ENCODE measurements at regions not wholly inside any gene's neighbourhood (a gene's known extent, or its start where the extent isn't known, plus 50 kb on each side); places are given as distances from the start of the nearest gene placed in this dataset.
"Not testable (repeated sequence)": the region's sequence is repeated elsewhere in the genome, so short reads cannot be mapped to it uniquely, and the experiment has no call there.

DNA sequence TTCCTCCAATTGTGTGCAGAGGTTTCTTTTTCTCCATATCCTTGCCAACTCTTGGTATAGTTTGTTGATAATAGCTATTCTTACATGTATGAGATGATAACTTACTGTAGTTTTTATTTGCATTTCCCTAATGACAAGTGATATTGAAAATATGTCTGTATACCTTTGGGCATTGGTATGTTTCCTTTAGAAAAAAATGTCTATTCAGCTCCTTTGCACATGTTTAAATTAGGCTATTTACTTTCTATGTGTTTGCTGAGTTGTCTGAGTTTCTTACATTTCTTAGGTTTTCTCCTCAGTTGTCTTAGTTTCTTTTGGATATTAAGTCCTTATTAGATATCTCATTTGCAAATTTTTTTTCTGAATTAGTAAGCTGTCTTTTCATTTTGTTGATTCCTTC lies 487.3 kb upstream of the EPHA5 start:
- DNase-seq (ENCODE audit: low spot score): no peak

DNA sequence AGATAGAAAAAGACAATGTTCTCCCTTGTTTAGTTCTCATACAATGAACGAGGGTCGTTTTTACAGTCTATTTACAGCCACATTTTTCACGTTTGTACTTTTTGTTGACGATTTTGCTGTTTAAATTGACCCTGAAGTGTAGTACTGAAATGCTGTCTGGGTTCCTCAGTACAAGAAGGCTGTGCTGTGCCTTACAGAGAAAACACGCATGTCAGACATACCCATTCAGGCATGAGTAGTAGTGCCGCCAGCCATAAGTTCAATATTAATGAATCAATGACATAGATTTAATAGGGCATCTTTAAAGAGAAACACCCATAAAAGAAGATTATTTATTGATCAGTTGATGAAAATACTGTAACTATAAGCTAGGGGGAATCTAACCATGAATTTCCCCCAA lies 459.8 kb upstream of the EPHA5 start:
- no peak for DNase-seq (ENCODE audit: low spot score)

DNA sequence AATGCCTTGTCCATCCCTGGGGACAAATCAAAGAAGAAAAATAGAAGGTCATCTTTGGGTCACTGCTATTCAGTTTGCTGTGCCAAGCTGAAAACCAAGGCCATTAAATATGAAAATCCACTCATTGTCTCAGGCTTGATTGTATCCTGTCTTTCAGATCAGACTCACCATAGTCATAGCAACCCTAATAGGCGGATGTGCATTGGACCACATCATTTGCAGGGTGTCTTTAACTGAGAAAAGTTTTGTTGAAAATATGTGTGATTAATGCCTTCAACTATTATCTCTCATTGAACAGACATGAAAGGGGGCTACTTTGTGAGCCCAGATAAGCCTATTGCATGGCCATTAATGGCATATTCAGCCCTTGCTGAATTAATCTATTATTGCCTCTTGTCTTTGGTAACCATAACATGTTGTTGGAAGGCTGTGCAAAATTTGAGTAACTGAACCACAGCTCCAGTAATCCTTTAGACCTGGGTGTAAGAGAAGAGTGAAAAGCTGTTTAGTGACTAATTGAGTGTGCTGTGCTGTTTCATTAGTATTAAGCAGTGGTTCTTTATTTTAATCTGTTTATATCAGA lies 453.6 kb upstream of the EPHA5 start:
- DNase-seq (ENCODE audit: low spot score): no peak

DNA sequence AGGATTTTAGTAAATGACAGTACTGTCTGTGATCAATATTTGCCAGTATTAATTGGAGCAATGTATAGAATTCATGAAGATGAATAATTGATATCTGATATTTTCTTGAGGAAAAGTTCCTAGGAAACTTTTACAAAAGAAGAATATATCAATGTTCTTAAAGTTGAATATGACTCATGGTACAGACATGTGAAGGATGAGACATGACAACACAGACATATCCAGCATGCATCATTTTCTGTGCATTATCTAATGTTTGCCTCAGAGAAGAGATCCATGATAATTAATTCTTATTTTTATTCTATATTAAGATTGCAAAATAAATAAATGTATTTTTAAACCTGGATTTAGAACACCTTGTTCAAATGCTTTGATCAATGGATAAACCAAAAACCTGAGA lies 452.9 kb upstream of the EPHA5 start:
- no peak for DNase-seq (ENCODE audit: low spot score)

DNA sequence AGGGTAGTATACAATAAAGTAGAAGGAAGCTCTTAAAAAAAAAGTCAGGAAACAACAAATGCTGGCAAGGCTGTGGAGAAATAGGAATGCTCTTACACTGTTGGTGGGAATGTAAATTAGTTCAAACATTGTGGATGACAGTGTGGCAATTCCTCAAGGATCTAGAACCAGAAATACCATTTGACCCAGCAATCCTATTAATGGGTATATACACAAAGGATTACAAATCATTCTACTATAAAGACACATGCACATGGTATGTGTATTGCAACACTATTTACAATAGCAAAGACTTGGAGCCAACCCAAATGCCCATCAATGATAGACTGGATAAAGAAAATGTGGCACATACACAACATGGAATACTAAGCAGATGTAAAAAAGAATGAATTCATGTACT lies 444.9 kb upstream of the EPHA5 start:
- not testable (repeated sequence) for DNase-seq (ENCODE audit: low spot score)

DNA sequence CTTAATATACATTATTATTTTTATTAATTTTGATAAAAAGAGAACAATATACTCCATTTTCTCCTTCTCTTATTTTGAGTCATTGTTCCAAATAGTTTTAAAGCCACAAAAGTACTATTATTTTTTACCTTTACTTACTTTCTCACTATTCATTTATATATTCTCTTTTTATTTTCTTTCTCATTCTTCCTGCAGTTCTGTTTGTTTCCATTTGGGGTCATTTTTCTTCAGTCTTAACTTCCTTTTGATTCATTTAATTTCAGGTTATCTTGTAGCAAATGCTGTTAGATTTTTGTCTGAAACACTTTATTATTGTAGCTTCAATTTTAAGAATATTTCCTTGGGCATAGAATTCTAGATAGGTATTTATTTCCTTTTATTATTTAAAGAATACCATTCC lies 438.6 kb upstream of the EPHA5 start:
- DNase-seq (ENCODE audit: low spot score): no peak

DNA sequence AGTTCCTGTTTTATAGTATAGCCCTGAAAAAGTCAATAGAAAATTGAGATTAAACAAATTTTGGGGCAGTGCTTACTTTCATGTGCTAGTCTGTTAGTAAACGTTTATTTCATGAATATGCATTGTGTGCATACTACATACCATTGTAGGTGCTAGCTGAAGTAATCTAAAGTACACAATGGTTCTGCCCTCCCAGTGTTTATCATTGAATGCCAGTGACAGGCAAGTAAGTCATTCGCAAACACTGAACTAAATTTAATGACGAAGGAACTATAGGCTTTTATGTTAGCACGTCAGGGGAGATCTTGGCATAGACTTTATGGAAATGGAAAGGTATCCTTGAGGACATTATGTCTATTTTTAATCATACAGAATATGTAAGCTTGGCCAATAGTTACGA lies 426.9 kb upstream of the EPHA5 start:
- no peak for DNase-seq (ENCODE audit: low spot score)

DNA sequence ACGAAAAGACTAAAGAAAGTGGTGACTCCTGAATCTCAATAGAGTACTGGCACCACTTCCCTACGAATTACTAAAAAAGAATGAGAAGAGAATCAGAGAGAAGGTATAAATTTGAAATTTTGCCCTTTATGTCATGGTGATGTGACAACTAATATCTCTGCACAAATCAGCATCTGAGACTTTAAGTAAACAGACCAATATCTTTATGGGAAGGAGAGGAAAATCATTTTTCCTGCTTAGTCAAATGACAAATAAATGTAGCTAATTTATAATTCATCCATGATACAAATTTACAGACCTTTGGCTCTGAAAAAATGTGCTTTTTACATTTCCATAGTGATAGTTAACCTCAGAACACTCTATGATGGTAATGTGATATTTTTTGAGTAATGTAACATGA lies 424.8 kb upstream of the EPHA5 start:
- no peak for DNase-seq (ENCODE audit: low spot score)

DNA sequence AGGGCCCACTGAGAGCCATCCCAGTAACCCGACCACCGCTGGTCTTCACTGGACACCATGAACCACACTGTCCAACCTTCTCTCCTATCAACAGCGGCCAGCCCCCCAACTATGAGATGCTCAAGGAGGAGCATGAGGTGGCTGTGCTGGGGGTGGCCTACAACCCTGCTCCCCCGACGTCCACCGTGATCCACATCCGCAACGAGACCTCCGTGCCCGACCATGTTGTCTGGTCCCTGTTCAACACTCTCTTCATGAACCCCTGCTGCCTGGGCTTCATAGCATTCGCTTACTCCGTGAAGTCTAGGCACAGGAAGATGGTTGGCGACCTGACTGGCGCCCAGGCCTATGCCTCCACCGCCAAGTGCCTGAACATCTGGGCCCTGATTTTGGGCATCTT lies 423.8 kb upstream of the EPHA5 start:
- no peak for DNase-seq (ENCODE audit: low spot score)

DNA sequence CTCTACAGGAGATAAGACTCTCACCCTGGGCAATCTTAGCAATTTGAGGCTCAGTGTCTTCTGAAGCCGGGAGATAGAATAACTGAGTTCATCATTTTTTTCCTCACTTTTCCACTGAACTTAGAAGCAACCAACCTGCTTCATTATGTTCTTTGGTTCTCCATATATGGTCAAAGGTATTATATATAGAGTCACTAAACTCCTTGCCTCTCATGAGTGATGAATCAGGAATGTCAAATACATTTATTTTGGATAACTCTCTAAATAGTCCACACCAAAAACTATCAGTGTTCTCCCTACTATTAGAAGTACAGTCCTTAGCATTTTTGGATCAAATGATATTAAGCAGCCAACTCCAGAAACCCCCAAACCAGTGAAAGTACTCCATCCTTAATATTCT lies 421.5 kb upstream of the EPHA5 start:
- no peak for DNase-seq (ENCODE audit: low spot score)

DNA sequence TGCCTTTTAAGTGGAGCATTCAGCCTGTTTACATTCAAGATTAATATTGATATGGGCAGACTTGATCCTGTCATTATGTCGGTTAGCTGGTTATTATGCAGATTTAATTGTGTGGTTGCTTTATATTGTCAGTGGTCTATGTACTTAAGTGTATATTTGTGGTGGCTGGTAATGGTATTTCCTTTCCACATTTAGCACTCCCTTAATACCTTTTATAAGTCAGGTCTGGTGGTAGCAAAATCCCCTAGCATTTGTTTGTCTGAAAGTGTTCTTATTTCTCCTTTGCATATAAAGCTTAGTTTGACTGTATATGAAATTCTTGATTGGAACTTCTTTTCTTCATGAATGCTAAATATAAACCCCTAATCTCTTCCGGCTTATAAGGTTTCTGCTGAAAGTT lies 403.7 kb upstream of the EPHA5 start:
- DNase-seq (ENCODE audit: low spot score): no peak

DNA sequence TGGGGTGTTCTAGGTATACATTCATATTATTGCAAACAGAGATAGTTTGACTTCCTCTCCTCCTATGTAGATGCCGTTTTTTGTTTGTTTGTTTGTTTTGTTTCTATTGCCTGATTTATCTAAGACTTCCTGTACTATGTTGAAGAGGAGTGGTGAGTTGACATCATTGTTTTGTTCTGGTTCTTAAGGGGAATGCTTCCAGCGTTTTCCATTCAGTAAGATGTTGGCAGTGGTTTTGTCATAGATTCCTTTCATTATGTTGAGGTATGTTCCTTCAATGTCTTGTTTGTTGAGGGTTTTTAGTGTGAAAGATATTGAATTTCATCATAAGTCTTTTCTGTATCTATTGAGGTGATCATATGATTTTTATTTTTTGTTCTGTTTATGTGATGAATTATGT lies 401.6 kb upstream of the EPHA5 start:
- DNase-seq (ENCODE audit: low spot score): no peak

DNA sequence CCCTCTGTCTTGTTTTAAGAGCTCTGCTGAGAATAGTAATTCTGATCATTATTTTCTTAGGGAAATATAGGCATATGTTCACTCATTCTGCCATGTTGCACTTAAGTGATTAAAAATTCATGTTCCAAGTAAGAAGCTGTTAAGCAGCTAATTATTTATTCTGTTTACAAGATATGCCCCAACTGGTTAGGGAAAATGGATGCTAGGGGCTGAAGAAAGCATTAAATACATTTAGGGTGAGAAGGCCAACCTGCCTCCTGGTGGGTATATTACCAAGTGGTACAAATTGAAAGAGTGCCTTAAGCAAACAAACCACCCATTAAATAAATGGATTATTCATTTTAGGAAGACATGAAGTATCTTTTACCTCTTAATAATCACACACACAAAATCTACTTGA lies 392.6 kb upstream of the EPHA5 start:
- DNase-seq (ENCODE audit: low spot score): no peak

DNA sequence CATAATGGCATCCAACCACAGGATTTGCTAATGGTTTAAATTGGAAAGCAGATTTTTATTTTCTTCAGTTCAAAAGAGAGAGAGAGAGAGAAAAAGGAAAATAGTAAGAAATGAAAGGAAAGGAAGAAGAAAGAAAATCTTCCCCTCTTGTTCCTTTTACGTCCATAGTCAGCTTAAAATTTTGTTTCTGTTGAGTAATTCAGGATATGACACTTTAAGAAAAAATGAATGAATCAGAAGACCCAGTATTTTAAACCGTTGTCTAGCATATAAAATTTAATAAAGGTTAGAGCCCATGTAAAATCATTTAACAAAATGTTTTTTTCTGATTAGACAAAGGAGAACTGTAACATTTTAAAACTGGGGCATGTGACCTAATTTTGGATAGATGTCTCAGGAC lies 391.8 kb upstream of the EPHA5 start:
- no peak for DNase-seq (ENCODE audit: low spot score)

DNA sequence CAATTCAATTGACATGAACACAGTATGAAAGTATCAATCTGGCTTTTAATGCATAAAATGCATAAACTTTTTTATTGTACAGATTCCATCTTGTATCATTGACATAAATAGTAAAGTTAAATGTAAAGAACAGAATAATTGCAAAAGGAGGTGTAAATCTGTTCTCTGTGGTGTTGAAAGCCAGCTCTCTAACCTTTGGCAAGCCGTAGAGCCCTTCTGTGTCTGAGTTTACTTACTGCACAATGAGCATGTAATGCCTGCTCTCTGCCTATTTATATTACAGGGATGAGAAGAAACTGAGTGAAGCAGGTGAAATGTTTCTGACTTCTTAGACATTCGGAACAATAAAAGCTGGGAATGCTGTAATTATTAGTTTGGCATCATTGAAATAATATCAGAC lies 389.3 kb upstream of the EPHA5 start:
- no peak for DNase-seq (ENCODE audit: low spot score)

DNA sequence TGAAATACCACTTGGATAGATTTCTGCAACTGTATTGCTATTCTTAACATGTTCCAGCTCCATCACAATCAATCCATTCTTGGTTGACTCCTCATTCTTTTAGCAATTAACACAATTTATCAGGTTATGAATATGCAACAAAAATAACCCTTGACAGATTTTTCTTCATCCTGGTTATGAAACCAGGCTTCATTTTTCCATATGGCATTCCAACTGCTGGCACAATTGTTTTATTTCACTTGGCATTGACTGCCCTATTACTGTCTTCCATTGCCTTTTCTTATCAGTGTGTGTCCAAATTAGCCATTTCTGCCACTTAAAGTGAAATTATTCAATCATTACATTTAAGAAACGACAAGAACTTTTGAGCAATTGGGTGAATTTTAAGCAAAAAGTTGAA lies 388.8 kb upstream of the EPHA5 start:
- no peak for DNase-seq (ENCODE audit: low spot score)

DNA sequence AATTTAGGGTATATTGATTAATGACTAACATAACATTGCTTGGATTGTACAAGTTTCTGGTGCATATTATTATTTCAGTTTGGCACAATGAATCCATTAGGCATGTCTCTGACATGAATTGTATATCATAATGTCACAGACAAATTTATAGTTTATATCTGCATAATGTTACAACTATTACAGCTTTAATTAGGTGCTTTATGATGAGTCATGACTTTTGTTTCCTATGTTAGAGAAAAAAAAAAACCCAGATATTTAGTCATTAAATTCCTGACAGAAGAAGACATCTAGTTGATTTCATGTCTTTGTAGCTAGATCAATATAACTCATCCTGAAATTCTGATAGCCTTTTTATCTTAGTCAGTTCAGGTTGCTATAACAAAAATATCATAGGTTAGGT lies 385.7 kb upstream of the EPHA5 start:
- no peak for DNase-seq (ENCODE audit: low spot score)

DNA sequence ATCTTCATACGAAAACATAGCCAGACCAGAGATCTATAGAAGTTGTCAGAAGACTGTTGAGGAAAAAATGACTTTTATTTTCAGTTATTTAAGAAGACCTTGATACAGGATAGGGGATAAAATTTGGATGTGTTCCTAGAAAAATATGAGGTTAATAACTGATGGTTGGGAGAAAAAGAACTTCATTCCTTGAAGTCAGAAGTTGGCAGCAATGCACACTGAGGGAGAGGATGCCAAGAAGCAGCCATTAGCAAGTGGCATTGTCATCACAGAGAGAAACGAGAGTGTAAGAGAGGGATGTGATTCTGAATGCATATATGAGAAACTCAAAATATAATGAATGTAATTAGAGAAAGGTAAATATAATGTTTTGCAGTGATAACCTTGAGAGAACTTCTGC lies 382.1 kb upstream of the EPHA5 start:
- no peak for DNase-seq (ENCODE audit: low spot score)

DNA sequence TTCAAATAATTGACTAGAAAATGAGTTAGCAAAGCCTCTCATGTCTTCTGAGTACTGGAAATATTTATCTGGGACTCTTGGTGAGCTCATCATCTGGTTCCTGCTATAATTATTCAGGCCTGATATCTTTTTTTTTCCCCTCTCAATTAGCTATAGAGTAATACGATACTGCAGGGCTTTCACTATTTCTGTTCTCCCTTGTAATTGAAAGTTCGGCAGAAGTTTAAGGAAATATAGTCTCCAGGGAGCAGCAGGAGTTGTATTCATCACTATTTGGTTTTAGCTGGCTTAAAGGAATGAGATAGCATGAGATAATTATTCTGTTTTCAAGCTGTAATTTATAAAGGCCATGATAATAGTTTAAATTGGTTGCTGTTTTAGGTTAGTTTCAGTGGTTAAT lies 378.6 kb upstream of the EPHA5 start:
- DNase-seq (ENCODE audit: low spot score): no peak

DNA sequence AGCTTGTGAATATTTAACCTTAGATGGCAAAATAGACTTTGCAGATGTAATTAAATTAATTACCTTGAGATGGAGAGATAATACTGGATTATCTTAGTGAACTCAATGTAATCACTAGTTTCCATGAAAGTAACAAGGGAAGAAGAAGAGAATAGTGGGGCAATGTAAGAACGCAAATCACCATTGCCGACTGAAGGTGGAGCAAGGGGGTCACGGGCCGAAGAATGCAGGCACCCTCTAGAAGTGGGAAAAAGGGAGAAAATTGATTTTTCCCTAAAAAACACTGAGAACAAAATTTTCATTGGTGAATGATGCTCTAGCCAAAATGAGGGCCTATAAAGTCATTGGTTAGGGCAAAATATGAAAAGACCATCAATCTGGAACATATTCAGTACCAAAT lies 375.6 kb upstream of the EPHA5 start:
- no peak for DNase-seq (ENCODE audit: low spot score)

DNA sequence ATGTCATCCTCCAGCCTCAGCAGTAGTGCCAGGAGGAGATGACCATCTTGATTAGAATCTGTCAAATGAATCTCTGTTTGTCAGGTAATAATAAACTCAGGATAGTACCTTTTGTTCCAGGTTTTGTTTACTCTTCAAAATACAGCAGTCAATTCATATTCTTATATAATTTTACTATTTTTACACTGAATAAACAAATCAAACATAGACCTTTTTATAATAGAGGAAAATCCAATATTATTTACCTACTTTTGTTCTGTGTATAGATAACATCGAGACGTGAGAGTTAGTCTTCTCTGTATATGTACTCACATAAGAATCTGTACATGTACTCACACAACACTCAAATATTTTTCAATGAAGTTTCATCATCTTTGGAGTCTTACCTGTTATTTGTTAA lies 365.4 kb upstream of the EPHA5 start:
- no peak for DNase-seq (ENCODE audit: low spot score)

DNA sequence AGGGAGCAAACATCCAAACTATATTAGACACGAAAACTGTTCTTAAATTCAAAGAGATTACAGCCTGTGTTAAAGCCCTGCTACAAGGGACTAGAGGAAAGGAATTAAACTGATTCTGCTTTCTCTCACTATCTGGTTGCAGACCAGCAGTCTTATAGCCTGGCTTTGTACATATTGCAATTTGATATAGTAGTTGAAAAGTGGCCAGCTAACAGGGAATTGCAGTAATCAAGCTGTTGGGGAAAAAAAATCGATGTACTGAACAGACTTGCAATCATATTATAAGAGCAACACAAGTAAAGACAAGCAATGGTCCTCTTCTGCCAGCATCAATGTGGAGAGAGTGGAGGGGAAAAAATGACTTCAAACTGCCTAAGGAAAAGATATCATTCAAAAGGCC lies 364.4 kb upstream of the EPHA5 start:
- no peak for DNase-seq (ENCODE audit: low spot score)

DNA sequence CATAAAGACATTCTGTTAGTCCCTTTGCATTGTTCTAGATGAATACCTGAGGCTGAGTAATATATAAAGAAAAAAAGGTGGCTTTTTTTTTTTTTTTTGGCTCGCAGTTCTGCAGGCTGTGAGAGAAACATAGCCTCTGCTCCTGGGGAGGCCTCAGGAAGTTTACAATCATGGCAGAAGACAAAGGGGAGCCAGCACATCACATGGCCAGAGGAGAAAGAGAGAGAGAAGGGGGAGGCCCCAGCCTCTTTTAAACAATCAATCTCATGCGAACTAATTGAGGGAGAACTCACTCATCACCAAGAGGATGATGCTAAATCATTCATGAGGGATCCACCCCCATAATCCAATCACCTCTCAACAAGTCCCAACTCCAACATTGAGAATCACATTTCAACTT lies 364.0 kb upstream of the EPHA5 start:
- DNase-seq (ENCODE audit: low spot score): no peak

DNA sequence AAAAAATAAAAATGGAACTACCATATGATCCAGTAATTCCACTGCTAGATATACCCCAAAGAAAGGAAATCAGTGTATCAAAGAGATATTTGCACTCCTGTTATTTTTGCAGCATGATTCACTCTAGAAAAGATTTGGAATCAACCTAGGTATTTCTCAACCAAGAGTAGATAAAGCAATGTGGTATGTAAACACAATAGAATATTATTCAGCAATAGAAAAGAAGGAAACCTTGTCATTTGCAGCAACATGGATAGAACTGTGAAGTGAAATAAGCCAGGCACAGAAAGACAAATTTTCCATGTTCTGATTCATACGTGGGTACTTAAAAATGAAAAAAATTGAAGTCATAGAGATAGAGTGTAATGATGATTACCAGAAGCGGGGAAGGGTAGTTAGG lies 362.3 kb upstream of the EPHA5 start:
- no peak for DNase-seq (ENCODE audit: low spot score)

DNA sequence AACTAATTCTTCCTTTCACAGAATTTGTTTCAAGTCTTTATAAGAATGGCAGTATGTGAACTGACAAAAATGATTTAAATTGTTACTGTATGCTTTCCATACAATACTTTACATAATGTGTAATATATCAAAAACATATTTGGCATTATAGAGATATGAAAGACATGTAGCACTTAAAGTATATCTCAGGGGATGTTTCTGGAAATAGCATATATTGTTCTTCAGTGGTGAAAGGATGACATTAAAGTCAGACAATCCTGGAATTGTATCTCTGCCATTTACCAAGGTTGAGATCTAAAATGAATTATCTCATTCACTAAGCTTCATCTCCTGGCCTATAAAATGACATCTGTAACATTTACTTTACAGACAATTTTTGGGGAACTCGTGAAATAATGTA lies 358.4 kb upstream of the EPHA5 start:
- DNase-seq (ENCODE audit: low spot score): no peak

Measured in kidney tubule cell (primary cell).